ENCODE measurements at regions not wholly inside any gene's neighbourhood (a gene's known extent, or its start where the extent isn't known, plus 50 kb on each side); places are given as distances from the start of the nearest gene placed in this dataset.
"Not testable (repeated sequence)": the region's sequence is repeated elsewhere in the genome, so short reads cannot be mapped to it uniquely, and the experiment has no call there.

DNA sequence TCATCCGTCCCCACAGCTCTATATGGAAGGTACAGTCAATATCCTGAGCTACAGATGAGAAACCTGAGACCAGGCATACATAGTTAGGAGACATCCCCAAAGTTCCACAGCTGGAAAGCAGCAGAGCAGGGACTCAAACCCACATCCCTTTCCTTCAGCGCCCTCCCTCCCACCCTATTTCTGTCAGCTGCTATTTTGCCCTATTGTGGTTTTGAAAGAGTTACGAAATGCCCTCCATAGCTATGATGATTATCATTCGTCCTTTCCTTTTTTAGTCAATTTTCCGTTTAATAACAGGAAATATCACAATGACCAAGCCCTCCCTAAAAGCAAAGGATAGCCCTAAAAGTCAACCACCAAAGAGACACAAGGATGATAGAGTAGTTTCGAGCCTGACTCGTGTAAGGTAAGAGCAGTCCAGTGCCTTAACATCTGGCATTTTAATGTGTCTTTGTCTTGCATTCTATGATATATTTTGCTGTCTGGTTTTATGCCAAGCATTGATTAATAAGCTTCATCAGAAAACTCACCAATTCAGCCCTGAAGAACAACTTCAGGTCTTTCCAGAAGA is 264.3 kb upstream of the NBPF12 start:
- not testable (repeated sequence) for TF ChIP-seq BRCA1 (IDR thresholded peaks at IDR 0.05); BRCA1 (CRISPR knock-in tag; IDR thresholded peaks at IDR 0.05); BRD9 (IDR thresholded peaks at IDR 0.05; ENCODE audit: low read depth, partially characterized antibody); ZFX (CRISPR knock-in tag; IDR thresholded peaks at IDR 0.05); PYGO2 (tag; IDR thresholded peaks at IDR 0.05); LARP7 (IDR thresholded peaks at IDR 0.05); CEBPB (tag; IDR thresholded peaks at IDR 0.05); ZNF551 (CRISPR knock-in tag; IDR thresholded peaks at IDR 0.05); ZMIZ1 (IDR thresholded peaks at IDR 0.05; ENCODE audit: low read depth in 2 of 2, low read length in 2 of 2); SIN3A (IDR thresholded peaks at IDR 0.05; ENCODE audit: borderline replicate concordance in 2 of 2, control insufficient read depth in 1 of 2, low read depth in 2 of 2, low read length in 2 of 2); EZH2 (IDR thresholded peaks at IDR 0.05; ENCODE audit: borderline replicate concordance, low read depth, low read length); NONO (IDR thresholded peaks at IDR 0.05; ENCODE audit: low read depth in 2 of 2, low read length in 1 of 2); FOXO4 (CRISPR knock-in tag; IDR thresholded peaks at IDR 0.05)
- TF ChIP-seq, protein P1, sequence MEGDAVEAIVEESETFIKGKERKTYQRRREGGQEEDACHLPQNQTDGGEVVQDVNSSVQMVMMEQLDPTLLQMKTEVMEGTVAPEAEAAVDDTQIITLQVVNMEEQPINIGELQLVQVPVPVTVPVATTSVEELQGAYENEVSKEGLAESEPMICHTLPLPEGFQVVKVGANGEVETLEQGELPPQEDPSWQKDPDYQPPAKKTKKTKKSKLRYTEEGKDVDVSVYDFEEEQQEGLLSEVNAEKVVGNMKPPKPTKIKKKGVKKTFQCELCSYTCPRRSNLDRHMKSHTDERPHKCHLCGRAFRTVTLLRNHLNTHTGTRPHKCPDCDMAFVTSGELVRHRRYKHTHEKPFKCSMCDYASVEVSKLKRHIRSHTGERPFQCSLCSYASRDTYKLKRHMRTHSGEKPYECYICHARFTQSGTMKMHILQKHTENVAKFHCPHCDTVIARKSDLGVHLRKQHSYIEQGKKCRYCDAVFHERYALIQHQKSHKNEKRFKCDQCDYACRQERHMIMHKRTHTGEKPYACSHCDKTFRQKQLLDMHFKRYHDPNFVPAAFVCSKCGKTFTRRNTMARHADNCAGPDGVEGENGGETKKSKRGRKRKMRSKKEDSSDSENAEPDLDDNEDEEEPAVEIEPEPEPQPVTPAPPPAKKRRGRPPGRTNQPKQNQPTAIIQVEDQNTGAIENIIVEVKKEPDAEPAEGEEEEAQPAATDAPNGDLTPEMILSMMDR (IDR thresholded peaks at IDR 0.05 in 2 of 3, conservative IDR thresholded peaks at IDR 0.05 in 1 of 3; ENCODE audit: insufficient read depth in 2 of 3, low read depth in 1 of 3, low read length in 3 of 3): not testable (repeated sequence)

Data from K562 (cell line).